LNCaP clone FGC (cell line): ENCODE measurements at regions not wholly inside any gene's neighbourhood (a gene's known extent, or its start where the extent isn't known, plus 50 kb on each side); places are given as distances from the start of the nearest gene placed in this dataset.

Experiments
- DNase-seq: peaks from one replicate; pipeline ENCODE4 v3.0.0-alpha.2; 2011; ENCODE audit warnings: low read depth
- H3K4me3 ChIP-seq: 2 replicates; pipeline ENCODE4 v1.5.1; 2011; ENCODE audit warnings: mild to moderate bottlenecking, low read depth, low read length, control low read depth
- CTCF ChIP-seq: IDR thresholded peaks from 2 replicates; pipeline ENCODE4 v1.5.1; 2012; ENCODE audit warnings: mild to moderate bottlenecking; ENCODE audit not compliant: control insufficient read depth, insufficient read depth; ENCODE audit errors: extremely low read depth

- DNase-seq = no peak
- H3K4me3 ChIP-seq = no peak overlapping the region
- no peak for TF ChIP-seq CTCF
Measured at GRCh38 chr13:109547942-109548341, 238.4 kb downstream of the IRS2 start.

DNA sequence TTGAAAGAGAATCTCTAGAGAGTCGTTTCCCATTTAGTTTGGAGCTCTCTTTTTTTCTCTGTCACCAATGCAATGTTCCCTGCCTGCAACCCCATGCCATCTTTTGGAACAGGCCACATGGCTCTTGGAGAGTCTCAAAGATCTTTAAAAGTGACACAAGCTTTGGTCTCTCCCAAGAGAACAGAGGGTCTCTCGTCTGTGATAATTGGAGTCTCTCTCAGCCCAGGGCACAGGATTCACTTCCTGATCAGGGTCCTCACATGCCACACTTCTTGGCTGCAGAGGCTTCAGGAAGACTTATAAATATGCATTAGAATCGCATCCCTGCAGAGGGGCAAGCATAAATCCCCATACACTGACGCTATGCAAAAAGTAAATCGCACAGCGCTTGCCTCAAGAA lies 240.5 kb downstream of the IRS2 start:
- TF ChIP-seq CTCF = no peak
- DNase-seq = no peak
- no peak overlapping the region for H3K4me3 ChIP-seq

DNA sequence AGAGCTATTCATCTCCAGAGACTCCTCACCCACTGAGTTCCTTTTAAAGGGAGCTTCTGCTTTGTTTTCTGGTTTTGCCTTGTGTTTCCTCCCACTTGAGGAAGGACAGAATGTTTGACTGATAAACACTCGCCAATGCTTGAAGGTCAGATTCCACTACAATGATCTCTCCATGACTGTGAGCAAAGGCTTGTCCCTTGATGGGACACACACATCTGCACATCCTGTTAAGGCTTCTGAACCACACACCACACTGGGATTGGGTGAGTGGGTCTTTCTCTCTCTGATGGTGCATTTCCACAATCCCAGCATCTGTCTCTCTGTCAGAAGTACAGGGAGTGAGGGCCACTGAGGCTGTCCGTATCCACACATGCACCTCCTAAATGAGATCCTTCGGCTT lies 245.3 kb downstream of the IRS2 start:
- H3K4me3 ChIP-seq = no peak overlapping the region
- TF ChIP-seq CTCF = no peak
- no peak for DNase-seq

DNA sequence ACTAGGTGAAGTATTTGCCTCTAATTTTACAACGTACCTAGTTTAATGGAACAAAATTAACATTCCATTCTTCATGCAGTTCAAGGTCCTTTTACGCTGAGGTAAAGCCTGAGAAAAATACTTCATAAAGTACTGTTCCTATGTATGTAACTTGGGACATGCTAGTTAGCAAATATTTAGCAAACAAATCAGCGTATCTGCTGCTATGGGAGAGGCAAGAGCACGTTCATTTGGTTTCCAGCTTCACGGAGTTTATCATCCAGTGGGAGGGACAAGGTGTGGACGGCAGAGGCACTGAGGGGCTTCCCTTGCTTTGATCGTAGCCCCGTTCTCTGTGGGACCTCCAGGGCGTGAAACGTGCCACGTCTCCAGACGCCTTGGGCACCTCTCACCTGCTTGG lies 248.8 kb downstream of the IRS2 start:
- TF ChIP-seq CTCF = no peak
- peak; percentile 32 for DNase-seq
- H3K4me3 ChIP-seq = no peak overlapping the region

DNA sequence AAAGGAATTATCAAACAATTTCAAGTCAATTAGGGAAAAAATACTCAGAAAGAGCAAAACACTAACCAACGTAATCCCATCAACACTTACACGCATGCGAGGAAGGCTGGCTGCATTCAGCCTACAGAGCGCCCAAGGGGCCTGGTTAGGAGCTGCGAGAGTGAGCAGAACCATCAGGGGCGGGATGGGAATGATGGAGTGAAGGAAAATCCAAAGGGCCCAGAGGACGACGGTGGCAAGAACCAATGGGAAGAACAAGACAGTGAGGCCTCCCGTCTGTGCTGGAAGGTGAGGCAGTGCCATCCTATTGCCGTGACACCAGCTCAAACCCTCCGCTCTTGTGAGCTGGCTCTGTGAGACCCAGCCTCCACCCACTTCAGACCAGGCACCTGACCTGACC lies 253.0 kb downstream of the IRS2 start:
- no peak overlapping the region for H3K4me3 ChIP-seq
- no peak for DNase-seq
- no peak for TF ChIP-seq CTCF

- no peak for TF ChIP-seq CTCF
- H3K4me3 ChIP-seq = no peak overlapping the region
Measured at GRCh38 chr13:109529964-109530363, 256.4 kb downstream of the IRS2 start.

GRCh38 chr13:109521719-109522118 lies 264.7 kb downstream of the IRS2 start:
- no peak for DNase-seq
- TF ChIP-seq CTCF = no peak
- no peak overlapping the region for H3K4me3 ChIP-seq

More at GRCh38 chr13:109529964-109530363, 256.4 kb downstream of the IRS2 start:
- DNase-seq = no peak
